ENCODE measurements at regions not wholly inside any gene's neighbourhood (a gene's known extent, or its start where the extent isn't known, plus 50 kb on each side); places are given as distances from the start of the nearest gene placed in this dataset.

- no peaks in the 10 kb centered on the region for H3K9me3 ChIP-seq
- intact Hi-C loops (cut with DNase I): no loop called here
- H3K4me1 ChIP-seq: no peaks in the 10 kb centered on the region
- no peaks in the 10 kb centered on the region for H3K27me3 ChIP-seq
- no peaks in the 10 kb centered on the region for H3K36me3 ChIP-seq
- no peak for TF ChIP-seq POLR2A (IDR thresholded peaks at IDR 0.05)
- TF ChIP-seq CTCF (IDR thresholded peaks at IDR 0.05): no peak
- DNase-seq: no peak
- H3K27ac ChIP-seq: no peak overlapping the region
- no peak overlapping the region for H3K4me3 ChIP-seq
Observed at GRCh38 chr4:129916991-129917390, 821.0 kb downstream of the C4orf33 start.

GRCh38 chr4:129917651-129918050 lies 821.7 kb downstream of the C4orf33 start:
- TF ChIP-seq POLR2A (IDR thresholded peaks at IDR 0.05) (no peak), CTCF (IDR thresholded peaks at IDR 0.05) (no peak)
- no peaks in the 10 kb centered on the region for H3K36me3 ChIP-seq
- H3K4me1 ChIP-seq: no peaks in the 10 kb centered on the region
- WGBS, 2 donors: 53 to 61% methylated on average over 2 of the region's 2 CpGs
- DNase-seq: no peak
- H3K9me3 ChIP-seq: no peaks in the 10 kb centered on the region
- intact Hi-C loops (cut with DNase I): no loop called here
- H3K27ac ChIP-seq: no peak overlapping the region
- H3K27me3 ChIP-seq: no peaks in the 10 kb centered on the region
- H3K4me3 ChIP-seq: no peak overlapping the region

- no peak for TF ChIP-seq CTCF (IDR thresholded peaks at IDR 0.05)
- TF ChIP-seq POLR2A (IDR thresholded peaks at IDR 0.05): no peak
Observed at GRCh38 chr4:129926936-129927335, 831.0 kb downstream of the C4orf33 start.

GRCh38 chr4:129929052-129929451 lies 833.1 kb downstream of the C4orf33 start:
- DNase-seq: no peak
- Histone ChIP-seq H3K27me3 (no peaks in the 10 kb centered on the region), H3K36me3 (no peaks in the 10 kb centered on the region), H3K4me3 (no peak overlapping the region), H3K27ac (no peak overlapping the region), H3K4me1 (no peaks in the 10 kb centered on the region), H3K9me3 (no peaks in the 10 kb centered on the region)
- WGBS, 2 donors: 54 to 64% methylated on average over 1 of the region's 1 CpG
- intact Hi-C loops (cut with DNase I): no loop called here
- TF ChIP-seq CTCF (IDR thresholded peaks at IDR 0.05) (no peak), POLR2A (IDR thresholded peaks at IDR 0.05) (no peak)

More at GRCh38 chr4:129926936-129927335, 831.0 kb downstream of the C4orf33 start:
- Histone ChIP-seq H3K4me1 (no peaks in the 10 kb centered on the region), H3K9me3 (no peaks in the 10 kb centered on the region), H3K27ac (no peak overlapping the region), H3K36me3 (no peaks in the 10 kb centered on the region), H3K4me3 (no peak overlapping the region), H3K27me3 (no peaks in the 10 kb centered on the region)
- DNase-seq: no peak
- intact Hi-C loops (cut with DNase I): no loop called here

- no peak for TF ChIP-seq POLR2A (IDR thresholded peaks at IDR 0.05)
- TF ChIP-seq CTCF (IDR thresholded peaks at IDR 0.05): no peak
- Histone ChIP-seq H3K9me3 (no peaks in the 10 kb centered on the region), H3K4me1 (no peaks in the 10 kb centered on the region), H3K36me3 (no peaks in the 10 kb centered on the region), H3K27me3 (no peaks in the 10 kb centered on the region), H3K4me3 (no peak overlapping the region), H3K27ac (no peak overlapping the region)
- WGBS, 2 donors: 79 to 83% methylated on average over 6 to 7 of the region's 7 CpGs
- intact Hi-C loops (cut with DNase I): no loop called here
- no peak for DNase-seq
Observed at GRCh38 chr4:129929984-129930383, 834.0 kb downstream of the C4orf33 start.
